Activated CD4-positive, alpha-beta T cell treated with anti-CD3 and anti-CD28 coated beads, Interleukin-2, Interleukin-6, amounts not matched to agents 100 ng/mL and 50 ng/mL, durations not matched to agents 16 hours and 8 hours (primary cell): ENCODE measurements at regions not wholly inside any gene's neighbourhood (a gene's known extent, or its start where the extent isn't known, plus 50 kb on each side); places are given as distances from the start of the nearest gene placed in this dataset.

Experiments
- DNase-seq: peaks from one replicate; pipeline ENCODE4 v3.0.0-alpha.2; 2020

- DNase-seq: no peak
These were observed 997.4 kb downstream of the BCL11B start for GRCh38 chr14:98274596-98274995.

GRCh38 chr14:98278800-98279199 is 993.2 kb downstream of the BCL11B start:
- DNase-seq: no peak

- no peak for DNase-seq
These were observed 991.6 kb downstream of the BCL11B start for GRCh38 chr14:98280436-98280835.

GRCh38 chr14:98288825-98289224 is 983.2 kb downstream of the BCL11B start:
- no peak for DNase-seq

GRCh38 chr14:98290596-98290995 is 981.4 kb downstream of the BCL11B start:
- no peak for DNase-seq

GRCh38 chr14:98292191-98292590 is 979.8 kb downstream of the BCL11B start:
- no peak for DNase-seq

- no peak for DNase-seq
These were observed 978.4 kb downstream of the BCL11B start for GRCh38 chr14:98293576-98293975.

GRCh38 chr14:98296895-98297294 is 975.1 kb downstream of the BCL11B start:
- DNase-seq: no peak

GRCh38 chr14:98297567-98297966 is 974.4 kb downstream of the BCL11B start:
- DNase-seq: no peak

- no peak for DNase-seq
These were observed 973.3 kb downstream of the BCL11B start for GRCh38 chr14:98298481-98299244.

- DNase-seq: no peak
These were observed 970.3 kb downstream of the BCL11B start for GRCh38 chr14:98301681-98302080.

GRCh38 chr14:98304574-98304973 is 967.4 kb downstream of the BCL11B start:
- DNase-seq: no peak

GRCh38 chr14:98309591-98309990 is 962.4 kb downstream of the BCL11B start:
- no peak for DNase-seq

GRCh38 chr14:98312006-98312405 is 960.0 kb downstream of the BCL11B start:
- DNase-seq: no peak

GRCh38 chr14:98321841-98322240 is 950.2 kb downstream of the BCL11B start:
- DNase-seq: no peak

- no peak for DNase-seq
These were observed 948.2 kb downstream of the BCL11B start for GRCh38 chr14:98323836-98324235.

- DNase-seq: no peak
These were observed 946.2 kb downstream of the BCL11B start for GRCh38 chr14:98325761-98326160.

- no peak for DNase-seq
These were observed 943.5 kb downstream of the BCL11B start for GRCh38 chr14:98328496-98328895.

GRCh38 chr14:98334186-98334585 is 937.8 kb downstream of the BCL11B start:
- DNase-seq: no peak

GRCh38 chr14:98341211-98341610 is 930.8 kb downstream of the BCL11B start:
- DNase-seq: no peak

GRCh38 chr14:98345161-98345560 is 926.8 kb downstream of the BCL11B start:
- no peak for DNase-seq

- DNase-seq: no peak
These were observed 924.3 kb downstream of the BCL11B start for GRCh38 chr14:98347686-98348085.

GRCh38 chr14:98348505-98348904 is 923.5 kb downstream of the BCL11B start:
- DNase-seq: no peak

GRCh38 chr14:98350213-98350612 is 921.8 kb downstream of the BCL11B start:
- no peak for DNase-seq

- DNase-seq: no peak
These were observed 907.0 kb downstream of the BCL11B start for GRCh38 chr14:98364961-98365360.
